Activated naive CD4-positive, alpha-beta T cell treated with anti-CD3 and anti-CD28 coated beads for 36 hours (primary cell): ENCODE measurements at regions not wholly inside any gene's neighbourhood (a gene's known extent, or its start where the extent isn't known, plus 50 kb on each side); places are given as distances from the start of the nearest gene placed in this dataset.
"Not testable (repeated sequence)": the region's sequence is repeated elsewhere in the genome, so short reads cannot be mapped to it uniquely, and the experiment has no call there.

Source experiments
- CTCF ChIA-PET: fragments of 350-600 bp; sonication (Branson Sonifier 250); formaldehyde crosslinking; loops from one replicate; lab custom pipeline; 2021; ENCODE audit warnings: antibody characterized with exemption; lab: Charles Lee
- DNase-seq: peaks from one replicate; pipeline ENCODE4 v3.0.0-alpha.2; 2020
- H3K27ac Mint-ChIP-seq: one replicate; pipeline ENCODE4 v1.8.0; 2021; ENCODE audit warnings: mild to moderate bottlenecking, mixed read lengths
- H3K27me3 Mint-ChIP-seq: one replicate; pipeline ENCODE4 v1.8.0; 2021; ENCODE audit warnings: low read depth, mixed read lengths
- H3K36me3 Mint-ChIP-seq: one replicate; pipeline ENCODE4 v1.8.0; 2021; ENCODE audit warnings: low read depth, mixed read lengths
- H3K4me1 Mint-ChIP-seq: one replicate; pipeline ENCODE4 v1.8.0; 2021; ENCODE audit warnings: low read depth, mixed read lengths
- H3K4me3 Mint-ChIP-seq: one replicate; pipeline ENCODE4 v1.8.0; 2021; ENCODE audit warnings: mild to moderate bottlenecking, moderate library complexity, mixed read lengths
- H3K9me3 Mint-ChIP-seq: one replicate; pipeline ENCODE4 v1.8.0; 2021; ENCODE audit warnings: mixed read lengths
- intact Hi-C: fragments of 100-400 bp; cut with micrococcal nuclease; formaldehyde crosslinking; loops from one replicate; pipeline ENCODE4 v1.15.1; 2023

- H3K36me3 Mint-ChIP-seq, DNase-seq, H3K4me3 Mint-ChIP-seq, H3K27me3 Mint-ChIP-seq, intact Hi-C loops, H3K4me1 Mint-ChIP-seq, H3K9me3 Mint-ChIP-seq, H3K27ac Mint-ChIP-seq: not testable (repeated sequence)
- CTCF ChIA-PET: interaction anchor here (0.6 kb wide), 1 partner anchor 1539 kb away, joined by 7 read pairs; no protein-coding TSS in a partner anchor
Observed at GRCh38 chr12:25688851-25689250, 135.8 kb upstream of the LMNTD1 start.

GRCh38 chr12:25689996-25690501 lies 137.0 kb upstream of the LMNTD1 start:
- no peak for DNase-seq
- CTCF ChIA-PET: no interaction called here
- H3K4me1 Mint-ChIP-seq: no peaks in the 10 kb centered on the region
- no peaks in the 10 kb centered on the region for H3K27me3 Mint-ChIP-seq
- H3K9me3 Mint-ChIP-seq: no peaks in the 10 kb centered on the region
- no peak overlapping the region for H3K27ac Mint-ChIP-seq
- no peaks in the 10 kb centered on the region for H3K36me3 Mint-ChIP-seq
- no peak overlapping the region for H3K4me3 Mint-ChIP-seq
- intact Hi-C loops: no loop called here

- intact Hi-C loops: no loop called here
- H3K27ac Mint-ChIP-seq: no peak overlapping the region
Observed at GRCh38 chr12:25690996-25691864, 138.1 kb upstream of the LMNTD1 start.

GRCh38 chr12:25691865-25692114 lies 138.7 kb upstream of the LMNTD1 start:
- no peak overlapping the region for H3K4me3 Mint-ChIP-seq
- H3K27me3 Mint-ChIP-seq: no peaks in the 10 kb centered on the region
- H3K27ac Mint-ChIP-seq: no peak overlapping the region
- H3K36me3 Mint-ChIP-seq: no peaks in the 10 kb centered on the region
- intact Hi-C loops: no loop called here
- no peak for DNase-seq
- no peaks in the 10 kb centered on the region for H3K4me1 Mint-ChIP-seq
- CTCF ChIA-PET: no interaction called here
- H3K9me3 Mint-ChIP-seq: no peaks in the 10 kb centered on the region

More at GRCh38 chr12:25690996-25691864, 138.1 kb upstream of the LMNTD1 start:
- H3K36me3 Mint-ChIP-seq: no peaks in the 10 kb centered on the region
- no peak overlapping the region for H3K4me3 Mint-ChIP-seq
- no peaks in the 10 kb centered on the region for H3K9me3 Mint-ChIP-seq
- H3K4me1 Mint-ChIP-seq: no peaks in the 10 kb centered on the region
- no peak for DNase-seq
- H3K27me3 Mint-ChIP-seq: no peaks in the 10 kb centered on the region
- CTCF ChIA-PET: no interaction called here

GRCh38 chr12:25692115-25693035 lies 139.3 kb upstream of the LMNTD1 start:
- Mint-ChIP-seq H3K4me1 (no peaks in the 10 kb centered on the region), H3K9me3 (no peaks in the 10 kb centered on the region), H3K36me3 (no peaks in the 10 kb centered on the region), H3K4me3 (no peak overlapping the region), H3K27me3 (no peaks in the 10 kb centered on the region), H3K27ac (no peak overlapping the region)
- no peak for DNase-seq
- CTCF ChIA-PET: no interaction called here
- intact Hi-C loops: no loop called here

GRCh38 chr12:25694072-25694471 lies 141.0 kb upstream of the LMNTD1 start:
- CTCF ChIA-PET: no interaction called here
- Mint-ChIP-seq H3K27ac (no peak overlapping the region), H3K36me3 (no peaks in the 10 kb centered on the region), H3K4me1 (no peaks in the 10 kb centered on the region), H3K9me3 (no peaks in the 10 kb centered on the region), H3K27me3 (no peaks in the 10 kb centered on the region), H3K4me3 (no peak overlapping the region)
- no peak for DNase-seq
- intact Hi-C loops: no loop called here

GRCh38 chr12:25695574-25695973 lies 142.5 kb upstream of the LMNTD1 start:
- CTCF ChIA-PET: no interaction called here
- Mint-ChIP-seq H3K9me3 (no peaks in the 10 kb centered on the region), H3K27ac (no peak overlapping the region), H3K36me3 (no peaks in the 10 kb centered on the region), H3K4me3 (no peak overlapping the region), H3K27me3 (no peaks in the 10 kb centered on the region), H3K4me1 (no peaks in the 10 kb centered on the region)
- intact Hi-C loops: no loop called here
- DNase-seq: no peak

GRCh38 chr12:25698772-25699171 lies 145.7 kb upstream of the LMNTD1 start:
- CTCF ChIA-PET: no interaction called here
- H3K36me3 Mint-ChIP-seq: no peaks in the 10 kb centered on the region
- no peaks in the 10 kb centered on the region for H3K4me1 Mint-ChIP-seq
- H3K4me3 Mint-ChIP-seq: no peak overlapping the region
- intact Hi-C loops: no loop called here
- H3K27ac Mint-ChIP-seq: no peak overlapping the region
- H3K9me3 Mint-ChIP-seq: no peaks in the 10 kb centered on the region
- H3K27me3 Mint-ChIP-seq: no peaks in the 10 kb centered on the region
- no peak for DNase-seq

GRCh38 chr12:25699454-25699853 lies 146.4 kb upstream of the LMNTD1 start:
- no peaks in the 10 kb centered on the region for H3K4me1 Mint-ChIP-seq
- H3K4me3 Mint-ChIP-seq: no peak overlapping the region
- no peaks in the 10 kb centered on the region for H3K9me3 Mint-ChIP-seq
- H3K27ac Mint-ChIP-seq: no peak overlapping the region
- CTCF ChIA-PET: interaction anchor here (0.6 kb wide), 1 partner anchor 494 kb away, joined by 3 read pairs; no protein-coding TSS in a partner anchor
- H3K27me3 Mint-ChIP-seq: no peaks in the 10 kb centered on the region
- DNase-seq: no peak
- no peaks in the 10 kb centered on the region for H3K36me3 Mint-ChIP-seq
- intact Hi-C loops: no loop called here

GRCh38 chr12:25701290-25701689 lies 148.2 kb upstream of the LMNTD1 start:
- Mint-ChIP-seq H3K36me3 (no peaks in the 10 kb centered on the region), H3K27ac (no peak overlapping the region), H3K4me3 (no peak overlapping the region), H3K4me1 (no peaks in the 10 kb centered on the region), H3K27me3 (no peaks in the 10 kb centered on the region), H3K9me3 (peaks cover 2% of the 10 kb centered on the region)
- intact Hi-C loops: no loop called here
- DNase-seq: no peak
- CTCF ChIA-PET: no interaction called here

- Mint-ChIP-seq H3K27me3 (no peaks in the 10 kb centered on the region), H3K4me1 (no peaks in the 10 kb centered on the region), H3K36me3 (no peaks in the 10 kb centered on the region), H3K27ac (no peak overlapping the region), H3K4me3 (no peak overlapping the region), H3K9me3 (peaks cover 6% of the 10 kb centered on the region)
- no peak for DNase-seq
- CTCF ChIA-PET: no interaction called here
- intact Hi-C loops: no loop called here
Observed at GRCh38 chr12:25702553-25702952, 149.5 kb upstream of the LMNTD1 start.

GRCh38 chr12:25705261-25705660 lies 152.2 kb upstream of the LMNTD1 start:
- H3K27ac Mint-ChIP-seq: no peak overlapping the region
- no peak overlapping the region for H3K4me3 Mint-ChIP-seq
- no peaks in the 10 kb centered on the region for H3K36me3 Mint-ChIP-seq
- no peaks in the 10 kb centered on the region for H3K27me3 Mint-ChIP-seq
- peaks cover 6% of the 10 kb centered on the region for H3K9me3 Mint-ChIP-seq
- CTCF ChIA-PET: no interaction called here
- DNase-seq: no peak
- intact Hi-C loops: no loop called here
- no peaks in the 10 kb centered on the region for H3K4me1 Mint-ChIP-seq
